H1 (cell line): ENCODE measurements at regions not wholly inside any gene's neighbourhood (a gene's known extent, or its start where the extent isn't known, plus 50 kb on each side); places are given as distances from the start of the nearest gene placed in this dataset.

Source experiments
- CTCF ChIA-PET: fragments of 300-600 bp; sonication (Branson Sonifier 250); formaldehyde crosslinking; loops from one replicate; lab custom pipeline; 2021; ENCODE audit not compliant: partially characterized antibody; lab: Charles Lee
- POLR2A ChIA-PET: fragments of 300-600 bp; sonication (Branson Sonifier 250); formaldehyde crosslinking; loops from one replicate; lab custom pipeline; 2021; ENCODE audit warnings: inconsistent platforms; ENCODE audit not compliant: partially characterized antibody; lab: Charles Lee
- DNase-seq, 2 experiments: peaks; one replicate each; pipeline versions ENCODE4 v3.0.0 to v3.0.0-alpha.2; 2010 to 2022; ENCODE audit warnings: low spot score in 2 of 2, low read depth in 1 of 2, mixed read lengths in 1 of 2
- FAIRE-seq: peaks from 2 replicates; lab custom pipeline; 2011; peaks lifted over from hg19 to GRCh38; lab: Jason Lieb, UNC
- H2AFZ ChIP-seq: 2 replicates; pipeline ENCODE4 v1.8.1; 2012; ENCODE audit warnings: low read length, inconsistent platforms
- H2AK5ac ChIP-seq: 2 replicates; pipeline ENCODE4 v1.6.1; 2013; ENCODE audit warnings: low read depth, low read length
- H2BK120ac ChIP-seq: replicated peaks from 2 replicates; pipeline ENCODE3; 2013; ENCODE audit warnings: low read depth, low read length, inconsistent platforms
- H2BK12ac ChIP-seq: 2 replicates; pipeline ENCODE4 v1.6.1; 2013; ENCODE audit warnings: low read depth, low read length
- H2BK15ac ChIP-seq: 2 replicates; pipeline ENCODE4 v1.6.1; 2013; ENCODE audit warnings: low read length
- H2BK20ac ChIP-seq: 2 replicates; pipeline ENCODE4 v1.6.1; 2013; ENCODE audit warnings: low read length
- H2BK5ac ChIP-seq: 2 replicates; pipeline ENCODE4 v1.6.1; 2013; ENCODE audit warnings: low read depth, low read length
- H3K14ac ChIP-seq: 2 replicates; pipeline ENCODE4 v1.6.1; 2013; ENCODE audit warnings: inconsistent platforms; ENCODE audit not compliant: insufficient read length
- H3K18ac ChIP-seq: 2 replicates; pipeline ENCODE4 v1.6.1; 2013; ENCODE audit warnings: low read length; ENCODE audit errors: extremely low read depth
- H3K23ac ChIP-seq: 2 replicates; pipeline ENCODE4 v1.6.1; 2013; ENCODE audit warnings: inconsistent platforms; ENCODE audit not compliant: insufficient read length
- H3K23me2 ChIP-seq: 2 replicates; pipeline ENCODE4 v1.6.1; 2013; ENCODE audit warnings: low read depth, low read length
- H3K27ac ChIP-seq: 2 replicates; pipeline ENCODE4 v1.6.1; 2011; ENCODE audit warnings: low read depth, low read length, inconsistent platforms
- H3K27me3 ChIP-seq, 4 experiments: replicated peaks in 1 of 4; 1 replicate in 1 of 4; 2 replicates in 3 of 4; pipeline versions ENCODE4 v1.6.1 to v1.8.1; 2011 to 2013; ENCODE audit warnings: low read length in 3 of 4, mild to moderate bottlenecking in 3 of 4, inconsistent platforms in 2 of 4, mixed read lengths in 2 of 4, moderate library complexity in 1 of 4; ENCODE audit not compliant: control insufficient read depth in 3 of 4, insufficient read depth in 3 of 4; ENCODE audit errors: extremely low read depth in 1 of 4
- H3K36me3 ChIP-seq, 4 experiments: 2 replicates each; pipeline versions ENCODE4 v1.6.1 to v1.8.1; 2011 to 2013; ENCODE audit warnings: mild to moderate bottlenecking in 4 of 4, low read length in 3 of 4, moderate library complexity in 2 of 4, control low read depth in 1 of 4, inconsistent platforms in 1 of 4; ENCODE audit not compliant: insufficient read depth in 4 of 4, control insufficient read depth in 2 of 4
- H3K4ac ChIP-seq: replicated peaks from 2 replicates; pipeline ENCODE3; 2013; ENCODE audit warnings: low read length, low read depth, mixed read lengths, inconsistent platforms; ENCODE audit not compliant: insufficient read length
- H3K4me1 ChIP-seq, 4 experiments: replicated peaks in 1 of 4; 1 replicate in 1 of 4; 2 replicates in 3 of 4; pipeline versions ENCODE4 v1.6.1 to v1.8.1; 2011 to 2013; ENCODE audit warnings: low read length in 3 of 4, inconsistent platforms in 2 of 4, mixed read lengths in 1 of 4; ENCODE audit not compliant: insufficient read depth in 4 of 4, control insufficient read depth in 3 of 4
- H3K4me2 ChIP-seq, 2 experiments: 2 replicates each; pipeline versions ENCODE4 v1.6.1 to v1.8.1; 2011 to 2013; ENCODE audit warnings: low read depth in 2 of 2, low read length in 2 of 2, control low read depth in 1 of 2, inconsistent platforms in 1 of 2, mild to moderate bottlenecking in 1 of 2; ENCODE audit not compliant: insufficient read depth in 1 of 2
- H3K4me3 ChIP-seq, 4 experiments: fragments of 200-600, 300-600 bp in 1 of 4; sonication (generic), shearing (Covaris generic), sonication (Bioruptor Twin) in 1 of 4; 2 replicates each; pipeline versions ENCODE4 v1.5.1 to v1.8.1; 2011 to 2016; ENCODE audit warnings: low read length in 4 of 4, low read depth in 3 of 4, control low read depth in 2 of 4, inconsistent platforms in 2 of 4, mild to moderate bottlenecking in 2 of 4, mixed read lengths in 1 of 4, moderate library complexity in 1 of 4; ENCODE audit not compliant: insufficient read depth in 2 of 4; ENCODE audit errors: extremely low read depth in 1 of 4
- H3K56ac ChIP-seq: replicated peaks from 2 replicates; pipeline ENCODE3; 2013; ENCODE audit warnings: low read depth, mild to moderate bottlenecking, mixed read lengths, low read length, inconsistent platforms; ENCODE audit not compliant: insufficient read length
- H3K79me1 ChIP-seq: 2 replicates; pipeline ENCODE4 v1.6.1; 2013; ENCODE audit warnings: low read depth, low read length, control low read depth
- H3K79me2 ChIP-seq, 2 experiments: 2 replicates each; pipeline versions ENCODE4 v1.6.1 to v1.8.1; 2012 to 2013; ENCODE audit warnings: low read length in 2 of 2, mild to moderate bottlenecking in 2 of 2, inconsistent platforms in 1 of 2; ENCODE audit not compliant: insufficient read depth in 2 of 2, control insufficient read depth in 1 of 2
- H3K9ac ChIP-seq, 4 experiments: replicated peaks in 1 of 4; 1 replicate in 1 of 4; 2 replicates in 3 of 4; pipeline versions ENCODE4 v1.6.1 to v1.8.1; 2011 to 2013; ENCODE audit warnings: low read depth in 3 of 4, low read length in 3 of 4, control low read depth in 2 of 4, mild to moderate bottlenecking in 2 of 4, moderate library complexity in 2 of 4, inconsistent platforms in 1 of 4; ENCODE audit errors: extremely low read depth in 1 of 4
- H3K9me3 ChIP-seq, 2 experiments: 2 replicates each; pipeline versions ENCODE4 v1.6.1 to v1.8.1; 2012 to 2013; ENCODE audit warnings: mild to moderate bottlenecking in 2 of 2, moderate library complexity in 2 of 2, control low read depth in 1 of 2, inconsistent platforms in 1 of 2, low read depth in 1 of 2, low read length in 1 of 2, mixed read lengths in 1 of 2; ENCODE audit not compliant: insufficient read depth in 2 of 2
- H4K20me1 ChIP-seq, 2 experiments: replicated peaks in 1 of 2; 2 replicates each; pipeline versions ENCODE3 to v1.8.1; 2011 to 2013; ENCODE audit warnings: inconsistent platforms in 2 of 2, low read length in 2 of 2, mild to moderate bottlenecking in 1 of 2; ENCODE audit not compliant: insufficient read depth in 2 of 2, control insufficient read depth in 1 of 2
- H4K5ac ChIP-seq: 2 replicates; pipeline ENCODE4 v1.6.1; 2013; ENCODE audit warnings: low read length, low read depth, mixed read lengths, inconsistent platforms; ENCODE audit not compliant: insufficient read length
- H4K8ac ChIP-seq: 2 replicates; pipeline ENCODE4 v1.8.0; 2013; ENCODE audit warnings: mild to moderate bottlenecking, moderate library complexity, low read length, inconsistent platforms; ENCODE audit not compliant: insufficient read depth; ENCODE audit errors: extremely low read depth
- H4K91ac ChIP-seq: replicated peaks from 2 replicates; pipeline ENCODE3; 2013; ENCODE audit warnings: low read length, mixed read lengths, inconsistent platforms; ENCODE audit not compliant: insufficient read length
- EZH2 ChIP-seq: fragments of 200-600 bp; sonication (generic); IDR thresholded peaks from 2 replicates; pipeline ENCODE4 v1.7.1; 2012; ENCODE audit warnings: low read depth, mild to moderate bottlenecking, moderate library complexity, low read length, inconsistent platforms; ENCODE audit not compliant: severe bottlenecking
- GABPA ChIP-seq: IDR thresholded peaks from 2 replicates; pipeline ENCODE4 v1.6.1; 2011; ENCODE audit warnings: mild to moderate bottlenecking, low read length, moderate library complexity, borderline replicate concordance; ENCODE audit not compliant: insufficient read depth
- MAFK ChIP-seq: IDR thresholded peaks from 2 replicates; pipeline ENCODE4 v1.6.1; 2012; ENCODE audit warnings: low read depth, mild to moderate bottlenecking, improper control_type of control experiment, low read length
- RFX5 ChIP-seq: IDR thresholded peaks from 2 replicates; pipeline ENCODE4 v1.6.1; 2011; ENCODE audit warnings: low read depth, low read length, improper control_type of control experiment, borderline replicate concordance
- TBP ChIP-seq: IDR thresholded peaks from 2 replicates; pipeline ENCODE4 v1.6.1; 2011; ENCODE audit warnings: low read depth, low read length, improper control_type of control experiment
- WGBS, 2 experiments: shearing (Covaris generic) in 1 of 2; methylation state at CpG; one replicate each; pipeline versions ENCODE4 v1.1.6 to v1.1.7; 2013 to 2015; ENCODE audit warnings: low lambda C conversion rate in 2 of 2, mixed read lengths in 2 of 2, inconsistent platforms in 1 of 2, low coverage in 1 of 2, missing lambda C conversion rate in 1 of 2; ENCODE audit not compliant: insufficient replicate concordance in 2 of 2, insufficient coverage in 1 of 2, insufficient read length in 1 of 2; ENCODE audit errors: extremely low coverage in 1 of 2, missing lambda C conversion rate in 1 of 2; 5-methylcytosine and 5-hydroxymethylcytosine counted together

GRCh38 chr12:97050509-97050908 is 143.5 kb downstream of the NEDD1 start:
- no peak overlapping the region for H2AFZ ChIP-seq
- H3K18ac ChIP-seq, result no peak overlapping the region
- H3K14ac ChIP-seq, result no peak overlapping the region
- H3K36me3 ChIP-seq, result no peaks in the 10 kb centered on the region
- no peaks in the 10 kb centered on the region for H3K79me2 ChIP-seq
- no peak overlapping the region for H2BK120ac ChIP-seq
- no peak overlapping the region for H2BK12ac ChIP-seq
- no peak for FAIRE-seq
- ChIA-PET CTCF (no interaction called here), POLR2A (no interaction called here)
- H3K9ac ChIP-seq, result no peak overlapping the region
- no peak overlapping the region for H4K5ac ChIP-seq
- H4K20me1 ChIP-seq, result no peaks in the 10 kb centered on the region
- no peak overlapping the region for H2BK15ac ChIP-seq
- 0 out of 7 replicates have a peak, but pooled peaks cover 0 to 4% (median 0%) of the 10 kb centered on the region in 4 experiments for H3K4me1 ChIP-seq
- no peak for DNase-seq
- no peak overlapping the region for H3K27ac ChIP-seq
- H3K56ac ChIP-seq, result no peak overlapping the region
- no peak overlapping the region for H3K4me3 ChIP-seq
- H3K4me2 ChIP-seq, result no peak overlapping the region
- no peak overlapping the region for H3K4ac ChIP-seq
- no peak overlapping the region for H3K23ac ChIP-seq
- no peak overlapping the region for H4K8ac ChIP-seq
- H3K9me3 ChIP-seq, result no peaks in the 10 kb centered on the region
- no peaks in the 10 kb centered on the region for H3K27me3 ChIP-seq
- no peak overlapping the region for H4K91ac ChIP-seq
- no peaks in the 10 kb centered on the region for H3K79me1 ChIP-seq
- TF ChIP-seq GABPA, result no peak
- TF ChIP-seq TBP, result no peak
- TF ChIP-seq EZH2, result no peak
- no peak for TF ChIP-seq RFX5
- TF ChIP-seq MAFK, result no peak
- TF ChIP-seq, all 59 proteins: peak for 0
- WGBS, 2 experiments, result 67% methylated on average over 5 of the region's 5 CpGs; no CpG with 5 or more reads in 1 of the 2 experiments
- H3K23me2 ChIP-seq, result no peaks in the 10 kb centered on the region
- no peak overlapping the region; the same call in 1 of the 2 replicates for H2BK20ac ChIP-seq
- no peak overlapping the region for H2AK5ac ChIP-seq
- H2BK5ac ChIP-seq, result no peak overlapping the region
